NAMALWA (cell line): ENCODE measurements at regions not wholly inside any gene's neighbourhood (a gene's known extent, or its start where the extent isn't known, plus 50 kb on each side); places are given as distances from the start of the nearest gene placed in this dataset.
"Not testable (repeated sequence)": the region's sequence is repeated elsewhere in the genome, so short reads cannot be mapped to it uniquely, and the experiment has no call there.

Experiments used
- DNase-seq: peaks from one replicate; pipeline ENCODE4 v3.0.0-alpha.2; 2015; ENCODE audit warnings: low spot score

DNA sequence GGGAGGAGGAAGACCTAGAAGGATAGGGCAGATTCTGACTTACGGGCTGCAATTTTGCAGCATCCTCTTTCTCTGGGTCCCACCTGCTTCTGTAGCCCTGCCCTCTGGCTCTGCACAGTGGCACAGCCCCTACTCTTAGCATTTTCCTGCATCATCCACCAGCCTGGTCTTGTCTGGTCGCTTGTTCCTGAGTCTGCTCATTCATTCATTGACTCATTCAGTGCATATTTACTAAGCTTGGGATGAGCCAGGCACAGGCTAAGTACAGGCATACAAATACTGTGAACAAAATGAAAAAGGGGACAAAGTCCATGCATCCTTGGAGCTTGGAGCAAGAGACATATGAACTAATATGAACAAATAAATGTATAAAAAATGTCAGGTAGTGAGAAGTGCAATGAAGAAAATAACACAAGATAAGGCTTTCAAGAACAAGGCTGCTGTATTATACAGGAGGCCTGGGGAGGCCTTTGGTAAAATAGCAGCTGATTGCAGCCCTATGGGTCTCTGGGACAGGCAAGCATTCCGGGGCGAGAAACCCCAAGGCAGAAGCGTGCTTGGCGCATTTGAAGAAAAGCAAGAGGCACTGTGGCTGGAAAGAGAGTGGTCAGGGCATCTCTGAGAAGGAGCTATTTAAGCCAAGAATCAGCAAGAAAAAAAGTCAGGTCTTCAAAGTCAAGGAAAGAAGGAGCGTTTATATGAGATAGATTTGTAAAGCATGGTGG lies 108.0 kb upstream of the ALX4 start:
- DNase-seq, result no peak

DNA sequence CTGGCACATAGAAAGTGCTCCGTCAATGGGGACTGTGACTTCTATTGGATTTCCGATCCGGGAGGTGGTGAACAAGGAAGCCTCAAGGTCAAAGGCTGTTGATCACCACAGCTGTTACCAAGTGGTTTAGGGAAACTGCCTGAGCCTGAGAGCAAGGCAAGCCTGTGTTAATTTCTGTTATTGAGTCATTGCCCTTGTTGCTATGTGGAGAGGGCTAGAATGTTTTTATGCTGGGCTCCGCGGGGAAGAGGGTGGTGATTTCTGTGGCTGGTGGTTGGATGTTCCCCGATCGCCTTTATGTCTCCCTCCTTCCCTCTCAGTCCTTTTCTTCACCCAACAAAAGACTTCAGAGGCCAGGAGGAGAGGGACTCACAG lies 108.5 kb upstream of the ALX4 start:
- no peak for DNase-seq

DNA sequence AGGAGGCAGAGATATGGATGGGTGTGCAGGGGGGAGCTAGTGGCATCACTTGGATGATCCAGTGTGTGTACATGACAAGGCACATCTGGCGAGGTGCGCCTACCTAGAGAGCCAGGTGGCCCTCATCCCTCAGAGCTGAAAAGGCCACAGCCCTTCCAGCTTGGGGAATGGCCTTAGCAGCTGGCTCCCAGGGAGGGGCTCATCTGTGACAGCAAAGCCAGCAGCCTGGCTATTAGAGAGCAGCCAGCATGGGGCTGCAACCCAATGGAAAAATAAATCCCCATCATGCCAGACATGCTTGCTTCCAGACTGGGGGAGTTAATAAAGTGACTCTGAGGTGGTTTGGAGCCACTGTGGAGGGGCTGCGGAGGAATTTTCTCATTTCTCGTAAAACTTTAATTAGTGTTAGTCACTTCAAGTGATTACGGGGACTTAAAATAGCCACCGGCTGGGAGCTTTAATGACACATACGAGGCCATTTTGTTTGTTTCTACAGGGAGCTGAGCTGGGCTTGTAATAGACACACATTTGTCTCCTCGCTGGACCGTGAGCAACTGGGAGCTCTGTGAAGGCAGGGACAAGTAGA lies 111.2 kb upstream of the ALX4 start:
- no peak for DNase-seq

DNA sequence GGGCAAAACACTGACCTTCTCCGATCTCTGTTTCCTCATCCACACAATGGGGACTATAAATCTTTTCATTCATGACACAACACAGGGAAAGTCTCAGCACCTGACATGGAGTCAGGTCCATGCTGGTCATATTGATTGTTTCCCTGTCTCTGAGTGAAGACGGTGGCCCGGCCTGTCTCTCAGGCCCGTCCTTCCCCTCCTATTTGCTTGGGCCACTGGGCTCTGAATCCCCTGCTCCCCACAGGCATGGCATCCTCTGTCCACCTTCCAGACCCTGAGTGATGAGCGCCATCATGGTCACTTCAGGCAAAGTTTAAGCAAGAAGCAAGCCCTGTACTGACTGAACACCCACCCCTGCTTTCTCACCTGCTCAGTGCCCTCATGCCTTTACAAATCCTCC lies 113.3 kb upstream of the ALX4 start:
- no peak for DNase-seq

DNA sequence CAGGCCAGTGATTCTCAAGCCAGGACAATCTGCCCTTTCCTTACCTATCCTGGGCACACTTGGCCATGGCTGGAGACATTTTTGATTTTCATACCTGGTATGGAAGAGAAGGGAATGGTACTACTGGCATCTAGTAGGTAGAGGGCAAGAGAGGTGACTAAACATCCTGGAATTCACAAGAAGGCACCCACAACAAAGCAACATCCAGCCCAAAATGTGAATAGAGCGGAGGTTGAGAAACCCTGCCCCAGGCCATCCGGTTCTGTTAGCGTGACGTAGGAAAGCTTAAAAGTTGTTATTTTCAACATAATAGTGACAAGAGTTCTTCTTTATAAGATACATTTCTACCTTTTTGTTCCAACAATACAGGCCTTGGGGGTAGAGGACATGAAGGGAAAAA lies 114.9 kb upstream of the ALX4 start:
- no peak for DNase-seq

DNA sequence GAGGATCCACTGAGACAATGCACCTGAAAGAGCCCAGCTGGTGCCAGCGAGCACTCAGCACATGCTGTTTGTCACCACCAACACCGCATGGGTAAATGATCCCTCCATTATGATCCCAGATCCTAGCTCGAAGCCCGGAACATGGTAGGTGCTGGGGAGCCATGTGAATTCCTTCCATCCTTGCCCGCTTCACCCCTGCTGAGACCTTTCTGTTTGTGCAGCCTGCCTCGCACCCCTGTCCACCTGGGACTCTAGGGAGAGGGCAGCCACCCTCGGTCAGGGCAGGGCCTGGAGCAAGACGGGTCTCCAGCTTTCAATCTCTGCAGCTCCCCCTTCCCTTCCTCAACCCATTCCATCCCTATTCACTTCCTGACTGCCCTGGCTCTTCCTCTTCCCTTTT lies 116.2 kb upstream of the ALX4 start:
- no peak for DNase-seq

DNA sequence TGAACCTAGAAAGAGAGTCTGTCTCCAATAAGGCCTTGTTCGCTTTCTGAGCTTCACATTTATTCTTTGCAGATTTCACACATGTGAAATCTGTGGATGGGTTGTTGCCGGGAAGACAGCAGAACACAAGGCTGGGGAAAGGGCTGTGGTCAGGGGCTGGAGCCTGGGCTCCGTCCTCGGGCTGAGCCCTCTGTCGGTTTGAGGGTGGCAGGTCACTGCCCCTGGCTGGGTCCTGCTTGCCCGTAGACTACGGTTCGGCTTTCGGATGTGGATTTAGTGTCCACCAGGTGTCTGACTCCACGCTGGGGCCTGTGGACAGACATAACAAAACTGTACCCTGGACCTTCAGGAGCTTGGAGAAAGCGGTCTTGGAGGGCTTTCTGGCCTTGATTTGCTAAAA lies 117.0 kb upstream of the ALX4 start:
- DNase-seq, result no peak

DNA sequence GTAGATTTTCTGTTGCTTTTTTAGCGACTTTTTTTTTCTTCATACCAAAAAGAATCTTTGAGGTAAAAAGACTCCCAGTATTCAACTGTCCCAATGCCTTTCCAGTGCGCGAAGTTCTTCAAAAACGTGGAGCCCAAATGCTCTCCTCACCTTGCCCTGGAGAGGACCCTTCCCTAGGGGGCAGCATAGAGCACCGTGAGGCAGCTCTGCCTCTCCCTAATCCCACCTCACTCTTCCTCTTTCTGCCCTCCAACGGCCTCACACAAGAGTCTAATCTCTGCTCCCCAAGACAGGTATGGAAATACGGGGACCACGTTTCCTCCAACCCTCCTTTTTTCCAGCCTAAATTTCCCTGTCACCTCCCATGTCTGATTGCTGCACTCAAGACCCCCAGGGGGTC lies 117.5 kb upstream of the ALX4 start:
- DNase-seq, result peak; percentile 33

DNA sequence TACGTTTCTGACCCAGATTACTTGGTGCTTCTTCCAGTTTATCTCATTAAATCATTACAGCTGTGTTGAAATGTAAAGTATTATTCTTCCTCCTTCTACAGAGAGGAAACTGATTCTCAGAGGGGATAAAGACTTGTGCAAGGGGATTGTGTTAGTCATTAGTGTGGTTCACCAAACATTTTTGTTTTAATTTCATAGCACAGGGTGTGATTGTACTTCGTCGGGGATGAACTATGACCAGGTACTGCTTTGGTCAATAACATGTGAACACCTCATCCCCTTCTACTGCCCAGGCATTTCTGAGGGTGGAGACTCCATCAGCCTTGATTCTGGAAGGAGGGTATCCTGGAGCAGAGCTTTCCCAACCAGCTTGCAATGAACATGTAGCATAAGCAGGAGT lies 120.2 kb upstream of the ALX4 start:
- no peak for DNase-seq

DNA sequence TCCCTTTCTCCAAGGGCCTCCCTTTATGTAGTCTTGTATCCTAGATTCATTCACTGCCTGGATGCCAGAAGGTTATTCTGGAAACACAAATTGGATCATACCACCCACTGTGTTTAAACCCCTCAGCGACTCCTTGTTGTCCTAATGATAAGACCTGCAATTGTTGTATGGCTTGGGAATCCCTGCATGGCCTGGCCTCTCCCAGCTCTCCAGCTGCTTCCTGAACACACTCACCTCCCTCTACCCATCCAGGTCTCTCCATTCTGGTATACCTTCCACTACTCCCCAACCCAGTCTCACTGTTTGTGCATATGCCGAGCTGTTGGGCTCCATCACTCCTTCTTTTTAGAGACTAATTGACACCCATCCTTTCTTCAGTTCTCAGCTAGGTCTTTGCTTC lies 124.3 kb upstream of the ALX4 start:
- no peak for DNase-seq

DNA sequence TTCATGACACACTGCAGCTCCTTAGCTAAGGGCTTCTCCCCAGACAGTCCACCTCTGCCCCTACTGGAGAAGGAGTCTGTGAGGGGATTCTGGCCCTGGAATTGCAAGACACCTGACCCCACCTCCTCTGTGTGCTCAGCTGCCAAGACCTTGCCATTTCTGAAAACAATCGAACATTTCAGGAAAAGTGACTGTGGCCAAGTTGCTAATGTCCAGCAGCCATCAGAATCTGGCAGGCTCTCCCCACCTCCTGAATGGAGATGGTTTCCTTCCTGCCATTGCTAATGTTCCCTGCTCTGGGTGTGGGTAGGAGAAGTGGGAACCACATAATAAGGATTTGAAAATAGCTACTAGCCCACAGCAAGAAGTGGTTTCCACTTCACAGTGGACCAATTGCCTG lies 127.2 kb upstream of the ALX4 start:
- no peak for DNase-seq

DNA sequence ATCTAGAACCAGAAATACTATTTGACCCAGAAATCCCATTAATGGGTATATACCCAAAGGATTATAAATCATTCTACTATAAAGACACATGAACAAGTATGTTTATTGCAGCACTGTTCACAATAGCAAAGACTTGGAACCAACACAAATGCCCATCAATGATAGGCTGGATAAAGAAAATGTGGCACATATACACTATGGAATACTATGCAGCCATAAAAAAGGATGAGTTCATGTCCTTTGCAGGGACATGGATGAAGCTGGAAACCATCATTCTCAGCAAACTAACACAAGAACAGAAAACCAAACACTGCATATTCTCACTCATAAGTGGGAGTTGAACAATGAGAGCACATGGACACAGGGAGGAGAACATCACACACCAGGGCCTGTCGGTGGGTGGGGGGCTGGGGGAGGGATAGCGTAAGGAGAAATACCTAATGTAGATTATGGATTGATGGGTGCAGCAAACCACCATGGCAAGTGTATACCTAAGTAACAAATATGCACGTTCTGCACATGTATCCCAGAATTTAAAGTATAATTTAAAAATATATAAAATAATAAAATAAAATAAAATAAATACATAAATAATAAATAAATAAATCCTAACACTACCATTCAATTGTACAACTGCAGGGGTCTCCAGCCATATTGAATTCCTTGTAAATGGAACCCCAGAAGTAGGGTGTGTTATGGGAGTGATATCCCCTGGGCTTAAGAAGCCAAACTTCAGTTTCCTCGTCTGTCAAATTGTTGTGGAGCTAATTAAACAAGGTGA lies 122.4 kb upstream of the CD82 start:
- not testable (repeated sequence) for DNase-seq

DNA sequence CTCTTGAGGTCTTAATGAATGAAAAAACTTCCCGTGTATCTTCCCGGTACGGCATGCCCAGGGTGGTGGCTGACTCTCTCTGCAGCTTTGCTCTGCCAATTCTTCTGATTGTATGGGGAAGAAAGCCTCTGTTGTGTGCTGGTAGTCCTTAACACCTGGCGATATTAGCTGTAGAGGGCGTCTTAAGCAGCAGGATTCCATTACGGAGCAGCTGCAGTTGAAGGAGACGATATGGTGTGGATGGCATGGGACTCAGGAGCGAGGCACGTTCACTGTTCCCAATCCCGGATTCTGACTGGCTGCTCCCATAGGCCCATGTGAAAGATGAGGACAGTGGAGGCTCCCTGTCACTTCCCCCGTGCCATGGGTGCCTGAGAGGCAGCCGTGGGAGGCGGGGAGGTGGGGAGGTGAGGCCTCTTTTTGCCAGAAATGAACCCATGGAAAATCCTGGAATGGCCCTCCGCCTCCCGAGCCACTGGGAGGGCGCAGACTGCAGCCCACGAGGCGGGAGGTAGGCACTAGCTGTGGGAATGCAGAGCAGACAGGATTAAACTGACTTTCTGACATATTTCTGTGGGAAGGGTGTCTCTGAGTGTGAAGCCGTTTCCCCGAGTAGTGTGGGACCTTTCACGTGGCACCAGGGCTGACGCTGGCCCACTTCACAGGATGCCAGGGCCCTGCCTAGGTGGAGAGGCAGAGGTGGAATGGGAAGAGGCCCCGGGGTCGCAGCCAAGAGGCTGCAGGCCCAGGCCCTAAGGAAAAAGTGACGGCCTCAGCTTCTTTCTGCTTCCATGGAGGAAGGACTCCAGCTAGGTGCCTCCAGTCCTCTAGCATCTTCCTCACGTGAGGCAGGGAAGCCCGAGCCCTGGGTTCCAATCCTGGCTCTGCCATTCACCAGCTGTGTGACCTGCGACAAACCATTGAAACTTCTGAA lies 121.4 kb upstream of the CD82 start:
- no peak for DNase-seq

DNA sequence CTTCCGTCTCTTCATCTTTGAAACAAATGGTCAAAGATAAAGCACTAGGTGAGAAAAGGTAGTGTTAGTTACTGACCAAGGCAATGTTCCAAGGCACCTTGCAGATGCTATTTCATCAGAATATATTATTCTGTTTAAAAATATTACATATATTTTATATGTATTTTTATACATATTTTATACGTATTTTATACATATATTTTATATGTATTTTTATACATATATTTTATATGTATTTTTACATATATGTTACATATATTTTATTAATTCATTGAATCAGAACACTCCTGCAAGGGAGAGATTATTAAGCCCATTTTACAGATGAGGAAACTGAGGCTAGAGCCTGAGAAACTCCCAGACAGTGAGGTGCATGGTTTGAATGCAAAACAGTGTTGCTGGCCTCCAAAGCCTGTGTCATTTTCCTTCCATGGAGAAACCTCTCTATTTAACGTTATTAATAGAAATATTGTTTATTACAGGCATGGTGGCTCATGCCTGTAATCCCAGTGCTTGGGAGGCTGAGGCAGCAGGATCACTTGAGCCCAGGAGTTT lies 120.6 kb upstream of the CD82 start:
- no peak for DNase-seq

DNA sequence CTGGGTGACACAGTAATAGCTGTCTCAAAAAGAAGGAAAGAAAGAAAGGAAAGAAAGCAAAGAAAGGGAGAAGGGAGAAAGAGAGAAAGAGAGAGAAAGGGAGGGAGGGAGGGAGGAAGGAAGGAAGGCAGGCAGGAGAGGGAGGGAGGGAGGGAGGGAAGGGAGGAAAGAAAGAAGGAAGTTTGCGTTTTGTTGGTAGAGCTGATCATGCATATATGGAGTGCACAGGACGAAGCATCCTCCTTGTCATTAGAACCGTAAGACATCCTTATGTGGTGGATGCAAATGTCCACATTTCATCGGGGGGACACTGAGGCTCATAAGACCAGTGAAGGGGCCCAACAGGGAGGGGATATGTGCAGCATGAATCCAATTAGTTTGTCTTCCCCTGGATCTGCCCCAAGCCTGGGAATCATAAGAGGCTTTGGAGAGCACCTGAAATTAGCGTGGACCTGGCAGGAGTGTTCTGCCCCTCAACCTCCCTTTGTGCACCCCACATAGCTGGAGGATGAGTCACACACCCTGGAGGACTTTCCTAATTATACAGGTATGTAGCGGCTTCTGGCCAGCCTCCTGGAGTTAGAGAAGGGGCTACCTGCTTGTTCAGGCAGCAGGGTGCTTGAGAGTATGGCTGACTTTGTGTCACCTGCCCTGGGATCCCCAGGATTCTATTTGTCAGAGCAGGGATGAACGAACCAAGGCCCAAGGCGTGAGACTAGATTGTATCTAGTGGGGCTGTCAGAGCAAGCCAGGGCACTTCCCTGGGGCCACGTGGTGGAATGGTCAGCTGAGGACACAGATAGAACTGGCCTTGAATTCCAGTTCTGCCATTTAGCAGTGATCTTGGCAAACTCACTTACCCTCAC lies 119.7 kb upstream of the CD82 start:
- DNase-seq, result no peak

DNA sequence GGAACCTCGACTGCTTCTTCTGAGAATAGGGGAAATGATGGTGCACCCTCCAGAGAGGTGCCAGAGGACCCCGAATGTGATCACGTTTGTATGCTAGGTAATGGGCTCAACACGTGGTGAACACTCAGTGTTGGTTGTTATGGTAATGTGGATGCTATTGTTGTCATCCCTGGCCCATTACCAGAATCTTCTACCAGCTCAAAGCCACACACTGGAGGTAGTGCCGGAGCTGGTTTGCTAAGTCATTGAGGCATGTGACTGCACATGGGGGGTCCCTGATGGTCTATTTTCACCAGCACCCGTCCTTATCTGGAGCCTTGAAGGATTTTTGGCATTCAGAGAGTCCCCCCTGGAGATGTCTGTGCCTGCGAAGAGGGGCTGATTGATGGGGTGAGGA lies 119.1 kb upstream of the CD82 start:
- DNase-seq, result no peak

DNA sequence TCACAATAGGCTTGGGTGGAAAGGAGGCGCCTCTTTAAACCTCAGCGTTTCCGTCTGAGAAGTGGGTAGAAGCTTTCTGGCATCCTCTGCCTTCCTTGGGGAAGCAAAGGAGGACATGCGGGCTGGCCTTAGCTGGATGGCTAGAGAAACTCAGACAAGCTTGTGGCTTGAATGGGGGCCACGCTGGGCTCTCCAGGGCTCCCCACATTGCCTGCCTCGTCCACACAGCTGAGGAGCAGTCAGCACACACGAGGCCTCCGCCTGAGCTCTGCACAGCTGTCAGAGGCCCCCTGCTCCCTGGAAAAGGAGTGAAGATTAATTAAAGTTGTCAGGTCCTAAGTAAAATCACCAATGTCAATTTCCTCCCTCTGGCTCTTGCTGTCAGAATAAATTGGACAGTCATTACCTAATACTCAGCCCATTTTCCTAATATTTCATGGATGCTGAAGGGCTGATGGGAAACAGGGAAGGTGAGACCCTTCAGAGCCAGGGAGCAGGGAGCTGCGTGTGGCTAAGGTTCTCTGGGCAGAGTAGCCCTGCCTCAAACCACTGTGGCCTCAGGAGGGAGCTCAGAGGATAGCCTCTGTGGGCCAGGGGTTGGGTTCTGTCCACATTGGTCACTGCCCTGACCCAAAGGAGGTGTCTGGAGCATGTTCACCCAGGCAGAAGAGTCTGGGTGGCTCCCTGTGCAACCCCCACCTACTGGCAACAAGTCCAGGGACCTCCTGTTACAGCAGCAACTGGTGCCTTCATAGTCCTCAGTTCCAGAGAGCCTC lies 118.3 kb upstream of the CD82 start:
- DNase-seq, result no peak

DNA sequence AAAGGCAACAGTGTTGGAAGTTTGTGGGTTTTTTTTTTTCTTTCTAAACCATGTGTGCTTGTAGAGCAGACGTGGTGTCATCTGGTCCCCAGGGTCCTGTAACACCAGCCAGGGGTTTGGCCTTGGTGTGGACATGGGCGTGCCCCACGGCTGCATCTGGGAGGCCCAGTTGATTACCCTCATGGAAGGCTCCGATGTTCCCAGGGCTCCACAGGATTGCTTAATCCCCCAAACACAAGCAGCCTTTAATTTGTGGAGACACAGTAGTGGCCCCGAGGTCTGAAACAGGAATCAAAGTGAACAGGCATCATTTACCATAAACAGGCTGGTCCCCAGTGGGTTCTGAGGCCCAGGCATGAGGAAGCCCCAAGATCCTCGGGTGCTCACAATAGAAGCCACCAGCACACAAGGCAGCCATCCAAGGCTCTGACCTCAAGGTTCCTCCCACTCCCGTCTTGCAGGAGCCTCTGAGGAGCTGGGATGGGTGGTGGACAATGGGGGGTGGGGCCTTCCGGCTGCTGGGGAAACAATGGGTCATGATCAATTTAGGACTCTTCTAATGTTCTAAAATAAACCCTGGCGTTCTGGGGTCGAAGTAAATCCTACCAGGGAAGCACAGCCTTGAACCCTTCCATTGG lies 115.0 kb upstream of the CD82 start:
- DNase-seq, result no peak

DNA sequence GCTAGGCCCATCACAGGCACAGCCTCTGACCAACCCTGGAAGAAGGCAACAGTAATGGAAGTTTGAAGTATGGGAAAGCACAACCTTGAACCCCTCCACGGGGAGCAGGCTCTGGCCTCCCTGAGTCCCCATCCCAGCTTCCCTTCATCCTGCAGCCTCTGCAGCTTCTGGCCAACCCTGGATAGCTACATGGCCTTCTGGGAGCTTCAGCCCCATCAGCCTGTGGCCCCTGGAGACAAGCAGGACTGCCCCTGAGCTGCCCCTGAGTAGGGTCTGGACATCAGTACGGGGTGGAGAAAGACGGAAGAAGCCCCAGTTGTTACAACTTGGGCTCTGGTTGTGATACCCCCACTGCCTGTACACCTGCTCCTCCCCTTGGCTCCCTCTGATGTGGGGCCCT lies 113.8 kb upstream of the CD82 start:
- DNase-seq, result no peak
